AG20443 (cell line): ENCODE measurements at regions not wholly inside any gene's neighbourhood (a gene's known extent, or its start where the extent isn't known, plus 50 kb on each side); places are given as distances from the start of the nearest gene placed in this dataset.
"Not testable (repeated sequence)": the region's sequence is repeated elsewhere in the genome, so short reads cannot be mapped to it uniquely, and the experiment has no call there.

ENCODE experiments used
- DNase-seq: peaks from one replicate; pipeline ENCODE4 v3.0.0; 2012; ENCODE audit warnings: low spot score, mixed read lengths

- no peak for DNase-seq
Observed at GRCh38 chr18:11458447-11458846, 150.9 kb upstream of the SLC35G4 start.

- not testable (repeated sequence) for DNase-seq
Observed at GRCh38 chr18:11457853-11458252, 151.5 kb upstream of the SLC35G4 start.

GRCh38 chr18:11454040-11454439 is 155.4 kb upstream of the SLC35G4 start:
- DNase-seq, result no peak

GRCh38 chr18:11444169-11444568 is 165.2 kb upstream of the SLC35G4 start:
- DNase-seq, result not testable (repeated sequence)

GRCh38 chr18:11437046-11437445 is 172.3 kb upstream of the SLC35G4 start:
- DNase-seq, result no peak

- DNase-seq, result no peak
Observed at GRCh38 chr18:11432360-11432811, 177.0 kb upstream of the SLC35G4 start.

GRCh38 chr18:11429876-11430275 is 179.5 kb upstream of the SLC35G4 start:
- DNase-seq, result no peak

- DNase-seq, result no peak
Observed at GRCh38 chr18:11425211-11425610, 184.2 kb upstream of the SLC35G4 start.

- no peak for DNase-seq
Observed at GRCh38 chr18:11419338-11419737, 190.1 kb upstream of the SLC35G4 start.

- DNase-seq, result peak; percentile 30
Observed at GRCh38 chr18:11412811-11413210, 196.6 kb upstream of the SLC35G4 start.

GRCh38 chr18:11411048-11411447 is 198.3 kb upstream of the SLC35G4 start:
- DNase-seq, result no peak

GRCh38 chr18:11408555-11409065 is 200.8 kb upstream of the SLC35G4 start:
- DNase-seq, result no peak

GRCh38 chr18:11407940-11408339 is 201.5 kb upstream of the SLC35G4 start:
- peak; percentile 71 for DNase-seq

GRCh38 chr18:11405804-11406203 is 203.6 kb upstream of the SLC35G4 start:
- no peak for DNase-seq

GRCh38 chr18:11400703-11401102 is 208.7 kb upstream of the SLC35G4 start:
- DNase-seq, result no peak

- no peak for DNase-seq
Observed at GRCh38 chr18:11398625-11399024, 210.8 kb upstream of the SLC35G4 start.

- DNase-seq, result no peak
Observed at GRCh38 chr18:11392980-11393885, 216.2 kb upstream of the SLC35G4 start.

GRCh38 chr18:11392292-11392691 is 217.1 kb upstream of the SLC35G4 start:
- no peak for DNase-seq

- no peak for DNase-seq
Observed at GRCh38 chr18:11391661-11392060, 217.7 kb upstream of the SLC35G4 start.

- no peak for DNase-seq
Observed at GRCh38 chr18:11388755-11389680, 220.4 kb upstream of the SLC35G4 start.

GRCh38 chr18:11387880-11388279 is 221.5 kb upstream of the SLC35G4 start:
- peak; percentile 75 for DNase-seq

- no peak for DNase-seq
Observed at GRCh38 chr18:11383381-11383780, 226.0 kb upstream of the SLC35G4 start.
